ENCODE measurements at regions not wholly inside any gene's neighbourhood (a gene's known extent, or its start where the extent isn't known, plus 50 kb on each side); places are given as distances from the start of the nearest gene placed in this dataset.

GRCh38 chr5:5678909-5679308, 256.4 kb downstream of the ICE1 start:
- H2AFZ ChIP-seq (ENCODE audit: low read length) = no peak overlapping the region
- no peak overlapping the region for H4K91ac ChIP-seq (ENCODE audit: insufficient read length, low read depth, low read length)
- no peaks in the 10 kb centered on the region for H4K20me1 ChIP-seq (ENCODE audit: control insufficient read depth, insufficient read depth, insufficient read length)
- H3K4me1 ChIP-seq (ENCODE audit: insufficient read depth, low read length) = 0 out of 2 replicates have a peak, but pooled peaks cover 3% of the 10 kb centered on the region
- H2BK120ac ChIP-seq (ENCODE audit: low read depth, low read length, poor library complexity, severe bottlenecking) = no peak overlapping the region
- no peaks in the 10 kb centered on the region for H3K27me3 ChIP-seq (ENCODE audit: insufficient read depth, low read length)
- no peak for TF ChIP-seq CTCF (conservative IDR thresholded peaks at IDR 0.05)
- no peaks in the 10 kb centered on the region for H3K23me2 ChIP-seq (ENCODE audit: insufficient read length, low read depth, low read length, poor library complexity, severe bottlenecking)
- Mint-ChIP-seq H3K4me3 (no peak overlapping the region), H3K9me3 (peaks cover 6 to 11% of the 10 kb centered on the region in 2 experiments; a peak in 3 of 5 replicates), H3K4me1 (peaks cover 0 to 5% of the 10 kb centered on the region in 2 experiments; a peak in 1 of 4 replicates), H3K27ac (no peak overlapping the region), H3K27me3 (ENCODE audit: low read depth) (no peaks in the 10 kb centered on the region; the same call in 1 of the 2 replicates), H3K36me3 (ENCODE audit: insufficient read depth in 1 of 3, low read depth in 3 of 3) (peaks cover 2 to 16% (median 4%) of the 10 kb centered on the region in 3 experiments; a peak in 5 of 7 replicates)
- H2BK12ac ChIP-seq (ENCODE audit: insufficient read length, low read depth, low read length) = no peak overlapping the region
- no peak overlapping the region for H3K18ac ChIP-seq (ENCODE audit: insufficient read length, low read depth, low read length)
- H2AK5ac ChIP-seq (ENCODE audit: insufficient read length, low read length) = no peak overlapping the region
- H3K9me3 ChIP-seq (ENCODE audit: control insufficient read depth, low read depth, low read length) = no peaks in the 10 kb centered on the region
- WGBS (ENCODE audit: extremely low coverage, insufficient read length, low lambda C conversion rate) = no CpG with 5 or more reads among the region's 4 CpGs
- no peak overlapping the region for H3K14ac ChIP-seq (ENCODE audit: insufficient read depth, low read length)
- no peak overlapping the region for H2BK5ac ChIP-seq (ENCODE audit: insufficient read length, low read length)
- H4K8ac ChIP-seq (replicated peaks; ENCODE audit: insufficient read length, low read depth, low read length) = no peak overlapping the region
- no peaks in the 10 kb centered on the region for H3K79me1 ChIP-seq (ENCODE audit: insufficient read depth, low read depth, low read length, poor library complexity, severe bottlenecking)
- no peak for DNase-seq
- H2BK15ac ChIP-seq (ENCODE audit: low read depth, low read length) = no peak overlapping the region
- H3T11ph ChIP-seq (ENCODE audit: low read length) = no peak overlapping the region
- no peak overlapping the region for H3K4me2 ChIP-seq (ENCODE audit: insufficient read depth, insufficient read length, low read length)
- H3K23ac ChIP-seq (ENCODE audit: insufficient read length, low read depth, low read length) = no peak overlapping the region
- no peak overlapping the region for H3K27ac ChIP-seq (ENCODE audit: insufficient read length, low read depth, low read length)
- H4K5ac ChIP-seq (ENCODE audit: insufficient read length, low read depth, low read length) = no peak overlapping the region
- no peaks in the 10 kb centered on the region for H3K79me2 ChIP-seq (ENCODE audit: insufficient read depth, low read length)
- no peak overlapping the region for H3K4ac ChIP-seq (ENCODE audit: low read depth, low read length)
- H3K56ac ChIP-seq (ENCODE audit: insufficient read length, low read depth, low read length) = no peak overlapping the region
- H3K9ac ChIP-seq (ENCODE audit: extremely low read depth, insufficient read length, low read length) = no peak overlapping the region
- H2BK20ac ChIP-seq (ENCODE audit: low read depth, low read length, poor library complexity, severe bottlenecking) = no peak overlapping the region
